Osteocyte (in vitro differentiated cells): ENCODE measurements at regions not wholly inside any gene's neighbourhood (a gene's known extent, or its start where the extent isn't known, plus 50 kb on each side); places are given as distances from the start of the nearest gene placed in this dataset.

Source experiments
- DNase-seq: peaks from one replicate; pipeline ENCODE4 v3.0.0; 2021; ENCODE audit warnings: mixed read lengths; ENCODE audit not compliant: unreplicated experiment; ENCODE audit errors: extremely low spot score
- H3K27ac Mint-ChIP-seq: one replicate; pipeline ENCODE4 v1.8.0; 2021; ENCODE audit warnings: mild to moderate bottlenecking, mixed read lengths; ENCODE audit not compliant: unreplicated experiment
- H3K27me3 Mint-ChIP-seq: one replicate; pipeline ENCODE4 v1.8.0; 2021; ENCODE audit warnings: mixed read lengths; ENCODE audit not compliant: unreplicated experiment
- H3K36me3 Mint-ChIP-seq: one replicate; pipeline ENCODE4 v1.8.0; 2021; ENCODE audit warnings: mixed read lengths; ENCODE audit not compliant: unreplicated experiment
- H3K4me1 Mint-ChIP-seq: one replicate; pipeline ENCODE4 v1.8.0; 2021; ENCODE audit warnings: mixed read lengths; ENCODE audit not compliant: unreplicated experiment
- H3K4me3 Mint-ChIP-seq: one replicate; pipeline ENCODE4 v1.8.0; 2021; ENCODE audit warnings: mild to moderate bottlenecking, moderate library complexity, mixed read lengths; ENCODE audit not compliant: unreplicated experiment
- H3K9me3 Mint-ChIP-seq: one replicate; pipeline ENCODE4 v1.8.0; 2021; ENCODE audit warnings: mixed read lengths; ENCODE audit not compliant: unreplicated experiment
- CTCF ChIP-seq: fragments of 200-600 bp; sonication (generic); IDR thresholded peaks from 2 replicates; pipeline ENCODE4 v1.5.0; 2021; ENCODE audit warnings: antibody characterized with exemption, mild to moderate bottlenecking, moderate library complexity

GRCh38 chr16:66304961-66305360, 61.5 kb upstream of the CDH5 start:
- Mint-ChIP-seq H3K27me3 (peaks cover 28% of the 10 kb centered on the region), H3K4me1 (no peaks in the 10 kb centered on the region), H3K9me3 (no peaks in the 10 kb centered on the region), H3K27ac (no peak overlapping the region), H3K36me3 (no peaks in the 10 kb centered on the region), H3K4me3 (no peak overlapping the region)
- no peak for DNase-seq
- no peak for TF ChIP-seq CTCF

GRCh38 chr16:66304151-66304550, 62.3 kb upstream of the CDH5 start:
- TF ChIP-seq CTCF = no peak

GRCh38 chr16:66300501-66300900, 66.0 kb upstream of the CDH5 start:
- Mint-ChIP-seq H3K4me3 (no peak overlapping the region), H3K9me3 (no peaks in the 10 kb centered on the region), H3K27ac (no peak overlapping the region), H3K27me3 (peaks cover 25% of the 10 kb centered on the region), H3K4me1 (no peaks in the 10 kb centered on the region), H3K36me3 (no peaks in the 10 kb centered on the region)
- no peak for TF ChIP-seq CTCF
- peak; percentile 44 for DNase-seq

More at GRCh38 chr16:66304151-66304550, 62.3 kb upstream of the CDH5 start:
- Mint-ChIP-seq H3K4me3 (no peak overlapping the region), H3K27me3 (peaks cover 24% of the 10 kb centered on the region), H3K27ac (no peak overlapping the region), H3K4me1 (no peaks in the 10 kb centered on the region), H3K9me3 (no peaks in the 10 kb centered on the region), H3K36me3 (no peaks in the 10 kb centered on the region)
- no peak for DNase-seq

- H3K4me1 Mint-ChIP-seq = no peaks in the 10 kb centered on the region
- H3K27ac Mint-ChIP-seq = no peak overlapping the region
- no peak for DNase-seq
- no peak for TF ChIP-seq CTCF
- peaks cover 25% of the 10 kb centered on the region for H3K27me3 Mint-ChIP-seq
- H3K4me3 Mint-ChIP-seq = no peak overlapping the region
- no peaks in the 10 kb centered on the region for H3K36me3 Mint-ChIP-seq
- H3K9me3 Mint-ChIP-seq = no peaks in the 10 kb centered on the region
Measured at GRCh38 chr16:66300037-66300436, 66.5 kb upstream of the CDH5 start.

- no peak for TF ChIP-seq CTCF
- H3K36me3 Mint-ChIP-seq = no peaks in the 10 kb centered on the region
- H3K27ac Mint-ChIP-seq = no peak overlapping the region
- H3K4me3 Mint-ChIP-seq = no peak overlapping the region
- H3K9me3 Mint-ChIP-seq = no peaks in the 10 kb centered on the region
- no peaks in the 10 kb centered on the region for H3K4me1 Mint-ChIP-seq
- peak; percentile 68 for DNase-seq
- H3K27me3 Mint-ChIP-seq = peaks cover 25% of the 10 kb centered on the region
Measured at GRCh38 chr16:66299349-66299748, 67.1 kb upstream of the CDH5 start.
